ENCODE measurements at regions not wholly inside any gene's neighbourhood (a gene's known extent, or its start where the extent isn't known, plus 50 kb on each side); places are given as distances from the start of the nearest gene placed in this dataset.

DNA sequence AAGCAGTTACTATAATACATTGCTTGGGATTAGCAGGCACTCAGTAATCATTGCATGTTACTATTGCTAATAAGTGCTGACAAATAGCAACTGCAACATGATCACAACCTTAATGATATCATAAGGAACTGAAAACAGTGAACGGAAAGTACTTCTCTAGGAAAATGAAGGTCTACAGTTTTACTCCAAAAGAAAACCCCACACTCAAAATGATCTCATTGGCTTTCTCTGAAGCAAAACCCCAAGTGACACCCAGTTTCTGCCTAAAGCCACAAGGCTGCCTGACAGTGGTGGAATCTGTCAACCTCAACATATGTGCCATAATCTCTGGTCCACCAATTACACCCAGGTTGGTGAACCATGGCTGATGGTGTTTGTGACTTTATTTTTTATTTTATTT, 137.6 kb downstream of the PTGER3 start:
- TF ChIP-seq, protein P1, sequence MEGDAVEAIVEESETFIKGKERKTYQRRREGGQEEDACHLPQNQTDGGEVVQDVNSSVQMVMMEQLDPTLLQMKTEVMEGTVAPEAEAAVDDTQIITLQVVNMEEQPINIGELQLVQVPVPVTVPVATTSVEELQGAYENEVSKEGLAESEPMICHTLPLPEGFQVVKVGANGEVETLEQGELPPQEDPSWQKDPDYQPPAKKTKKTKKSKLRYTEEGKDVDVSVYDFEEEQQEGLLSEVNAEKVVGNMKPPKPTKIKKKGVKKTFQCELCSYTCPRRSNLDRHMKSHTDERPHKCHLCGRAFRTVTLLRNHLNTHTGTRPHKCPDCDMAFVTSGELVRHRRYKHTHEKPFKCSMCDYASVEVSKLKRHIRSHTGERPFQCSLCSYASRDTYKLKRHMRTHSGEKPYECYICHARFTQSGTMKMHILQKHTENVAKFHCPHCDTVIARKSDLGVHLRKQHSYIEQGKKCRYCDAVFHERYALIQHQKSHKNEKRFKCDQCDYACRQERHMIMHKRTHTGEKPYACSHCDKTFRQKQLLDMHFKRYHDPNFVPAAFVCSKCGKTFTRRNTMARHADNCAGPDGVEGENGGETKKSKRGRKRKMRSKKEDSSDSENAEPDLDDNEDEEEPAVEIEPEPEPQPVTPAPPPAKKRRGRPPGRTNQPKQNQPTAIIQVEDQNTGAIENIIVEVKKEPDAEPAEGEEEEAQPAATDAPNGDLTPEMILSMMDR (IDR thresholded peaks at IDR 0.05), result no peak
- TF ChIP-seq POLR2A (IDR thresholded peaks at IDR 0.05), result no peak

Data from thyroid gland (tissue), 4 donors.